ENCODE measurements at regions not wholly inside any gene's neighbourhood (a gene's known extent, or its start where the extent isn't known, plus 50 kb on each side); places are given as distances from the start of the nearest gene placed in this dataset.

- 75% methylated on average over 2 of the region's 2 CpGs for WGBS
Observed at GRCh38 chr20:6906871-6907270, 139.4 kb downstream of the BMP2 start.

GRCh38 chr20:6908673-6909072 is 141.2 kb downstream of the BMP2 start:
- Histone ChIP-seq H3K4me1 (ENCODE audit: control insufficient read depth in 4 of 4, insufficient read depth in 4 of 4, low read length in 3 of 4) (no peaks in the 10 kb centered on the region), H3K4me3 (ENCODE audit: low read depth in 1 of 3, low read length in 3 of 3) (no peak overlapping the region), H3K36me3 (ENCODE audit: control insufficient read depth in 4 of 4, insufficient read depth in 3 of 4, low read depth in 1 of 4, low read length in 3 of 4) (no peaks in the 10 kb centered on the region), H3K9ac (ENCODE audit: low read depth in 1 of 2, low read length in 2 of 2) (no peak overlapping the region), H3K27ac (ENCODE audit: low read depth in 1 of 2, low read length in 2 of 2) (no peak overlapping the region), H3K9me3 (ENCODE audit: control insufficient read depth in 4 of 4, low read length in 3 of 4) (no peaks in the 10 kb centered on the region), H3K27me3 (ENCODE audit: control insufficient read depth in 4 of 4, insufficient read depth in 4 of 4, low read length in 3 of 4) (peaks cover 0 to 5% (median 0%) of the 10 kb centered on the region in 4 donors)
- TF ChIP-seq JUND (IDR thresholded peaks at IDR 0.05) (no peak), MAX (IDR thresholded peaks at IDR 0.05) (no peak), ZBTB33 (IDR thresholded peaks at IDR 0.05) (no peak), HNF4A (conservative IDR thresholded peaks at IDR 0.05) (no peak)
- no peak for DNase-seq (ENCODE audit: low spot score)
- 88% methylated on average over 2 of the region's 2 CpGs for WGBS

More at GRCh38 chr20:6906871-6907270, 139.4 kb downstream of the BMP2 start:
- Histone ChIP-seq H3K4me3 (ENCODE audit: low read depth in 1 of 3, low read length in 3 of 3) (no peak overlapping the region), H3K27ac (ENCODE audit: low read depth in 1 of 2, low read length in 2 of 2) (no peak overlapping the region), H3K9ac (ENCODE audit: low read depth in 1 of 2, low read length in 2 of 2) (no peak overlapping the region), H3K27me3 (ENCODE audit: control insufficient read depth in 4 of 4, insufficient read depth in 4 of 4, low read length in 3 of 4) (peaks cover 0 to 5% (median 0%) of the 10 kb centered on the region in 4 donors), H3K36me3 (ENCODE audit: control insufficient read depth in 4 of 4, insufficient read depth in 3 of 4, low read depth in 1 of 4, low read length in 3 of 4) (no peaks in the 10 kb centered on the region), H3K4me1 (ENCODE audit: control insufficient read depth in 4 of 4, insufficient read depth in 4 of 4, low read length in 3 of 4) (no peaks in the 10 kb centered on the region), H3K9me3 (ENCODE audit: control insufficient read depth in 4 of 4, low read length in 3 of 4) (no peaks in the 10 kb centered on the region)
- no peak for TF ChIP-seq ZBTB33 (IDR thresholded peaks at IDR 0.05)
- TF ChIP-seq SP1 (IDR thresholded peaks at IDR 0.05), result no peak
- TF ChIP-seq ATF3 (IDR thresholded peaks at IDR 0.05), result no peak
- DNase-seq (ENCODE audit: low spot score), result no peak

- no peak for TF ChIP-seq SP1 (IDR thresholded peaks at IDR 0.05)
- TF ChIP-seq RAD21 (IDR thresholded peaks at IDR 0.05), result no peak
- no peak for TF ChIP-seq RXRA (IDR thresholded peaks at IDR 0.05)
- no peak for TF ChIP-seq CTCF (IDR thresholded peaks at IDR 0.05; ENCODE audit: low read depth, low read length, missing input control)
- no peak for TF ChIP-seq HNF4G (IDR thresholded peaks at IDR 0.05)
- TF ChIP-seq YY1 (IDR thresholded peaks at IDR 0.05), result no peak
- H3K36me3 ChIP-seq (ENCODE audit: control insufficient read depth in 4 of 4, insufficient read depth in 3 of 4, low read depth in 1 of 4, low read length in 3 of 4), result no peaks in the 10 kb centered on the region
- 85% methylated on average over 3 of the region's 3 CpGs for WGBS
- H3K27ac ChIP-seq (ENCODE audit: low read depth in 1 of 2, low read length in 2 of 2), result no peak overlapping the region
- H3K9ac ChIP-seq (ENCODE audit: low read depth in 1 of 2, low read length in 2 of 2), result no peak overlapping the region
- peaks cover 0 to 5% (median 0%) of the 10 kb centered on the region in 4 donors for H3K27me3 ChIP-seq (ENCODE audit: control insufficient read depth in 4 of 4, insufficient read depth in 4 of 4, low read length in 3 of 4)
- no peaks in the 10 kb centered on the region for H3K4me1 ChIP-seq (ENCODE audit: control insufficient read depth in 4 of 4, insufficient read depth in 4 of 4, low read length in 3 of 4)
- no peaks in the 10 kb centered on the region for H3K9me3 ChIP-seq (ENCODE audit: control insufficient read depth in 4 of 4, low read length in 3 of 4)
- no peak overlapping the region for H3K4me3 ChIP-seq (ENCODE audit: low read depth in 1 of 3, low read length in 3 of 3)
- no peak for DNase-seq (ENCODE audit: low spot score)
Observed at GRCh38 chr20:6909608-6910007, 142.1 kb downstream of the BMP2 start.

Data from liver (tissue), 8 donors.